BJ (cell line): ENCODE measurements at regions not wholly inside any gene's neighbourhood (a gene's known extent, or its start where the extent isn't known, plus 50 kb on each side); places are given as distances from the start of the nearest gene placed in this dataset.

Experiments used
- CTCF ChIA-PET: fragments of 350-600 bp; formaldehyde crosslinking; extraction: SDS; loops from one replicate; lab custom pipeline; 2021; ENCODE audit warnings: antibody characterized with exemption, inconsistent platforms; lab: Yijun Ruan, JAX
- POLR2A ChIA-PET: fragments of 300-600 bp; sonication (Branson Sonifier 250); formaldehyde crosslinking; extraction: SDS; loops from one replicate; lab custom pipeline; 2021; ENCODE audit warnings: antibody characterized with exemption; lab: Charles Lee
- DNase-seq: peaks from one replicate; pipeline ENCODE4 v3.0.0-alpha.2; 2011; ENCODE audit warnings: low read depth
- H3K27me3 ChIP-seq: 2 replicates; pipeline ENCODE4 v1.6.0; 2011; ENCODE audit warnings: low read length; ENCODE audit not compliant: control insufficient read depth, insufficient read depth
- H3K36me3 ChIP-seq: 2 replicates; pipeline ENCODE4 v1.5.1; 2011; ENCODE audit warnings: low read length; ENCODE audit not compliant: control insufficient read depth, insufficient read depth
- H3K4me3 ChIP-seq: 2 replicates; pipeline ENCODE4 v1.5.1; 2011; ENCODE audit warnings: low read depth, mild to moderate bottlenecking, control low read depth, low read length
- CTCF ChIP-seq: IDR thresholded peaks from 2 replicates; pipeline ENCODE4 v1.5.1; 2011; ENCODE audit warnings: low read depth, mild to moderate bottlenecking, control low read depth, inconsistent platforms, low read length, moderate library complexity; ENCODE audit not compliant: insufficient read depth

GRCh38 chr2:187274146-187274545, 173.9 kb downstream of the CALCRL start:
- no peaks in the 10 kb centered on the region for H3K36me3 ChIP-seq
- CTCF ChIA-PET: no interaction called here
- POLR2A ChIA-PET: no interaction called here
- H3K4me3 ChIP-seq: no peak overlapping the region
- no peak for DNase-seq
- no peaks in the 10 kb centered on the region for H3K27me3 ChIP-seq
- no peak for TF ChIP-seq CTCF

GRCh38 chr2:187272255-187272654, 175.8 kb downstream of the CALCRL start:
- no peak overlapping the region for H3K4me3 ChIP-seq
- H3K27me3 ChIP-seq: no peaks in the 10 kb centered on the region
- CTCF ChIA-PET: no interaction called here
- POLR2A ChIA-PET: no interaction called here
- H3K36me3 ChIP-seq: no peaks in the 10 kb centered on the region
- DNase-seq: no peak
- TF ChIP-seq CTCF: no peak

GRCh38 chr2:187271825-187272224, 176.2 kb downstream of the CALCRL start:
- no peak for TF ChIP-seq CTCF

GRCh38 chr2:187266645-187267044, 181.4 kb downstream of the CALCRL start:
- no peak for TF ChIP-seq CTCF
- DNase-seq: no peak
- ChIA-PET CTCF (interaction anchor here (1.7 kb wide), 1 partner anchor 9 kb away, joined by 3 read pairs; no protein-coding TSS in a partner anchor), POLR2A (no interaction called here)
- H3K27me3 ChIP-seq: no peaks in the 10 kb centered on the region
- H3K4me3 ChIP-seq: no peak overlapping the region
- H3K36me3 ChIP-seq: no peaks in the 10 kb centered on the region

More at GRCh38 chr2:187271825-187272224, 176.2 kb downstream of the CALCRL start:
- ChIA-PET POLR2A (no interaction called here), CTCF (interaction anchor here (0.6 kb wide), 1 partner anchor 402 kb away, joined by 3 read pairs; no protein-coding TSS in a partner anchor)
- DNase-seq: no peak
- Histone ChIP-seq H3K36me3 (no peaks in the 10 kb centered on the region), H3K4me3 (no peak overlapping the region), H3K27me3 (no peaks in the 10 kb centered on the region)

GRCh38 chr2:187266147-187266546, 181.9 kb downstream of the CALCRL start:
- no peak for TF ChIP-seq CTCF
- ChIA-PET POLR2A (no interaction called here), CTCF (interaction anchor here (1.7 kb wide), 1 partner anchor 9 kb away, joined by 3 read pairs; no protein-coding TSS in a partner anchor)
- Histone ChIP-seq H3K36me3 (no peaks in the 10 kb centered on the region), H3K4me3 (no peak overlapping the region), H3K27me3 (no peaks in the 10 kb centered on the region)
- DNase-seq: no peak
